Neural cell (in vitro differentiated cells): ENCODE measurements at regions not wholly inside any gene's neighbourhood (a gene's known extent, or its start where the extent isn't known, plus 50 kb on each side); places are given as distances from the start of the nearest gene placed in this dataset.

ENCODE experiments used
- CTCF ChIP-seq: fragments of 450-650 bp; IDR thresholded peaks from 2 replicates; pipeline ENCODE4 v1.5.1; 2014; ENCODE audit warnings: antibody characterized with exemption, mild to moderate bottlenecking, moderate library complexity; ENCODE audit not compliant: poor library complexity, severe bottlenecking
- EP300 ChIP-seq: fragments of 450-650 bp; conservative IDR thresholded peaks from 2 replicates; pipeline ENCODE4 v1.6.1; 2014; ENCODE audit warnings: antibody characterized with exemption, mild to moderate bottlenecking, moderate library complexity; ENCODE audit not compliant: poor library complexity, severe bottlenecking
- EZH2 ChIP-seq: fragments of 200-600, 300-800 bp; shearing (Covaris generic), sonication (generic); IDR thresholded peaks from 2 replicates; pipeline ENCODE4 v1.6.1; 2014; ENCODE audit warnings: antibody characterized with exemption, low read length, borderline replicate concordance, mild to moderate bottlenecking; ENCODE audit not compliant: insufficient read depth, poor library complexity, severe bottlenecking
- POLR2AphosphoS5 ChIP-seq: IDR thresholded peaks from 2 replicates; pipeline ENCODE4 v1.6.1; 2012
- RAD21 ChIP-seq: fragments of 450-650 bp; conservative IDR thresholded peaks from 2 replicates; pipeline ENCODE4 v1.6.1; 2014; ENCODE audit warnings: antibody characterized with exemption, mild to moderate bottlenecking, moderate library complexity
- REST ChIP-seq: IDR thresholded peaks from 2 replicates; pipeline ENCODE4 v1.6.1; 2012; ENCODE audit warnings: borderline replicate concordance
- SMC3 ChIP-seq: fragments of 450-650 bp; conservative IDR thresholded peaks from 2 replicates; pipeline ENCODE4 v1.6.1; 2014; ENCODE audit warnings: antibody characterized with exemption, mild to moderate bottlenecking, moderate library complexity; ENCODE audit not compliant: poor library complexity
- TAF1 ChIP-seq: IDR thresholded peaks from 2 replicates; pipeline ENCODE4 v1.6.1; 2012; ENCODE audit warnings: low read depth

GRCh38 chr18:25465152-25465732 is 113.3 kb upstream of the ZNF521 start:
- TF ChIP-seq EP300 = no peak
- no peak for TF ChIP-seq POLR2AphosphoS5
- no peak for TF ChIP-seq RAD21
- TF ChIP-seq CTCF = no peak
- TF ChIP-seq TAF1 = no peak
- no peak for TF ChIP-seq EZH2
- TF ChIP-seq REST = no peak
- TF ChIP-seq SMC3 = no peak
